ENCODE measurements at regions not wholly inside any gene's neighbourhood (a gene's known extent, or its start where the extent isn't known, plus 50 kb on each side); places are given as distances from the start of the nearest gene placed in this dataset.

GRCh38 chr5:155628346-155628745, 614.8 kb downstream of the KIF4B start:
- Histone ChIP-seq H2AK9ac (replicated peaks; ENCODE audit: low read depth, low read length, poor library complexity) (no peak overlapping the region), H3K9ac (ENCODE audit: low read depth, low read length) (no peak overlapping the region), H3K4ac (ENCODE audit: low read depth, low read length) (no peak overlapping the region), H3K4me2 (ENCODE audit: low read depth, low read length) (no peak overlapping the region), H3K9me3 (ENCODE audit: control insufficient read depth, insufficient read depth, low read length) (peaks cover 9% of the 10 kb centered on the region), H3K4me1 (ENCODE audit: control insufficient read depth, insufficient read depth, low read length) (no peaks in the 10 kb centered on the region), H4K5ac (ENCODE audit: low read depth, low read length) (no peak overlapping the region), H3K4me3 (ENCODE audit: insufficient read depth, low read depth, low read length) (no peak overlapping the region), H2BK20ac (ENCODE audit: low read depth, low read length) (no peak overlapping the region), H2BK5ac (ENCODE audit: low read depth, low read length, poor library complexity, severe bottlenecking) (no peak overlapping the region), H2BK15ac (ENCODE audit: low read depth, low read length) (no peak overlapping the region), H4K91ac (ENCODE audit: insufficient read depth, low read depth, low read length) (no peak overlapping the region), H2AFZ (replicated peaks; ENCODE audit: low read length, poor library complexity) (no peak overlapping the region), H2BK120ac (ENCODE audit: low read depth, low read length) (no peak overlapping the region), H3K27me3 (ENCODE audit: control insufficient read depth, insufficient read depth, low read length) (no peaks in the 10 kb centered on the region), H4K8ac (ENCODE audit: low read depth in 2 of 2, low read length in 2 of 2) (no peak overlapping the region), H3K56ac (ENCODE audit: extremely low read depth, insufficient read depth, low read length) (no peak overlapping the region), H3K18ac (ENCODE audit: low read depth, low read length) (no peak overlapping the region), H3K36me3 (ENCODE audit: control insufficient read depth, insufficient read depth, low read length) (no peaks in the 10 kb centered on the region), H3K23ac (ENCODE audit: low read depth, low read length) (no peak overlapping the region), H3K27ac (ENCODE audit: insufficient read depth, low read length) (no peak overlapping the region), H3K79me1 (ENCODE audit: low read depth in 1 of 2, low read length in 2 of 2) (no peaks in the 10 kb centered on the region), H3K9me1 (ENCODE audit: insufficient read depth, low read length) (no peaks in the 10 kb centered on the region), H3K14ac (replicated peaks; ENCODE audit: low read depth, low read length) (no peak overlapping the region), H4K20me1 (ENCODE audit: insufficient read depth, low read length) (no peaks in the 10 kb centered on the region), H2AK5ac (ENCODE audit: low read depth, low read length) (no peak overlapping the region)
- TF ChIP-seq RAD21 (IDR thresholded peaks at IDR 0.05; ENCODE audit: low read length) (no peak), BHLHE40 (IDR thresholded peaks at IDR 0.05; ENCODE audit: low read depth, low read length) (no peak), CTCF (conservative IDR thresholded peaks at IDR 0.05; ENCODE audit: low read depth, low read length) (no peak), POLR2A (IDR thresholded peaks at IDR 0.05; ENCODE audit: low read depth, low read length) (no peak), CHD1 (IDR thresholded peaks at IDR 0.05; ENCODE audit: low read depth, low read length) (no peak), RFX5 (IDR thresholded peaks at IDR 0.05; ENCODE audit: low read depth, low read length) (no peak), NFE2L2 (IDR thresholded peaks at IDR 0.05; ENCODE audit: low read depth, low read length) (no peak), FOS (IDR thresholded peaks at IDR 0.05; ENCODE audit: low read depth, low read length) (no peak)
- no TSS peak for BruUV-seq (replicated peaks)
- ChIA-PET POLR2A (ENCODE audit: unreplicated experiment) (no interaction called here), CTCF (no interaction called here)
- ATAC-seq (ENCODE audit: low read depth) (no peak), DNase-seq (no peak)
- dilution Hi-C loops (cut with HindIII; ENCODE audit: low sequenced_read_pairs, unreplicated experiment) = no loop called here
- intact Hi-C loops (cut with micrococcal nuclease) = no loop called here
- in situ Hi-C loops (cut with MboI; ENCODE audit: low sequenced_read_pairs) = no loop called here
- 47% methylated on average over 5 of the region's 7 CpGs; no CpG with 5 or more reads in 1 of the 2 experiments for WGBS, 2 experiments (ENCODE audit: extremely low coverage in 2 of 2, insufficient read length in 1 of 2)
